IPS-NIHi7 (cell line): ENCODE measurements at regions not wholly inside any gene's neighbourhood (a gene's known extent, or its start where the extent isn't known, plus 50 kb on each side); places are given as distances from the start of the nearest gene placed in this dataset.
"Not testable (repeated sequence)": the region's sequence is repeated elsewhere in the genome, so short reads cannot be mapped to it uniquely, and the experiment has no call there.

Source experiments
- DNase-seq: peaks from one replicate; pipeline ENCODE4 v3.0.0; 2012; ENCODE audit warnings: mixed read lengths; ENCODE audit errors: extremely low spot score

DNA sequence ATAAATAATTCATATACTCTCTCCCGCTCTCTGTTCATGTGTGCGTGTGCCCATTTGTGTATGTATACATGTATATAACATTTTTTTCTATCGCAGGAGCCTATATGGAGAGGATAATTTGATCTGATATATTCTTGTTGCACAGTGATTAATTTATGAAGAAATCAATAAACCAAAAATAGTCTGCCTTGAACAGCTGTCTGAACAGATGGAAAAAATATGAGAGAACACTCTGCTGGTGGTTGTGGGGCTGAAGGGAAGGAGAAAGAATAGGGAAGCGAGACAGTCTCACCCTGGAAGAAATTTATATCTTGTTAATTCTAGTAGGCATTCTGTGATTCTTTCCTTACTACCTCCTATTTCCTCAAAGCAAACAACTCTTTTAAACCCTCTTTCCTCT, 96.6 kb upstream of the B3GAT2 start:
- DNase-seq: no peak

- no peak for DNase-seq
Observed at GRCh38 chr6:71056656-71057055, 99.8 kb upstream of the B3GAT2 start.

- no peak for DNase-seq
Observed at GRCh38 chr6:71066153-71066552, 109.3 kb upstream of the B3GAT2 start.

- no peak for DNase-seq
Observed at GRCh38 chr6:71067816-71068215, 111.0 kb upstream of the B3GAT2 start.

DNA sequence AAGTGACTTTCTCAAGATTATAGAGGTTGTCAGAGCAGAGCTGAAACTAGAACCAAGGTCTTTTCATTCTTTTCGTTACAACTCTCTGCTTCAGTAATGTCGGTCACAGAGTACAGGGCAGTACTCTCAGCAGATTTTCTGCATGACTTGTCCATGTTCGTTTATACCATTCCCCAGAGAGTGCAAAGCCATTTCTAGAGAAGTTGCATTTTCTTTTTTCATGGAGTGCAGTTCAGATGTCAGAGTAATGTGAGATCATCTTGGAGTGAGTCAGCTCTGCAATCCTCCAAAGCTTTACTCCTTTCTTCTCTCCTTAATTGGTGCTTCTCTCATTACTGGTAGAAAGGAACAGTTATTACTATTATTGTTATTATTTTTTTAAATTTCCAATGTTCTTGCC, 115.6 kb upstream of the B3GAT2 start:
- DNase-seq: no peak

DNA sequence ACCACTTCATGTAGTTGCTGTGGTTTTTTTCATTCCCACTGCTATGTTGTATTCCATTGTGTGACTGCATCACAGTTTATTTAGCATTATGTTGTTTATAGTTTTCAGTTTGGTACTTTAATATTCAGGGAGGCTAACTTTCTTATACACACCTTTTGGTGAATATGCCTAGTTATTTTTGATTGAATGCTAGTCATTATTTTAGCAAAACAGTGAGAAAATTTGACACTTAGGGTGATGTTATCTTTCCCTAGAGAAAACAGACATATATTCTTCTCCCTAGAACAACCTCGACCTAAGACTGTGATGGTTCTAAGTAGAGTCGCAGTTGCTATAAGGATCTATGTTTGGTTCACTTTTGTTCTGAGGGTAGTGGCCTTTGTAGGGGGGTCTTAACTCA, 120.8 kb upstream of the B3GAT2 start:
- DNase-seq: no peak

DNA sequence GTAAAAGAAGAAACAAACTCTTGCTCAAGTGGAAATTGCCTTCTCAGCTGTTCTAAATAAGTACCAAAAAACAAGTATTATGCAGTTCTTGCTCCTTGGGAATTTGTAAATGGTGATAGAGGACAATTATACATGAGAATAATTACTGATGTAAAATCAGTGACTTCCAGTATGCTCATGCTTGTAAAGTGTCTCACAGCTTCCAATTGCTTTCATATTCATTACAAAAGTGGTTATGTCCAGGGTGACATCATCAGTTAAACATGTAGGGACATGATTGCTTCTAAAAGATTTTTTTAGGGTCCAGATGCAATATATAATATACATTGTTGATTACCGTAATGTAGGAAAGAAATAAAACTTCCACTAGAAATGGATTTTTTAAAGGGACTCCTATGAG, 122.8 kb upstream of the B3GAT2 start:
- no peak for DNase-seq

GRCh38 chr6:71080133-71080532, 123.3 kb upstream of the B3GAT2 start:
- no peak for DNase-seq

- no peak for DNase-seq
Observed at GRCh38 chr6:71080826-71081225, 124.0 kb upstream of the B3GAT2 start.

- DNase-seq: no peak
Observed at GRCh38 chr6:71082033-71082650, 125.3 kb upstream of the B3GAT2 start.

GRCh38 chr6:71083308-71083820, 126.5 kb upstream of the B3GAT2 start:
- DNase-seq: no peak

GRCh38 chr6:71088166-71088565, 131.3 kb upstream of the B3GAT2 start:
- DNase-seq: no peak

GRCh38 chr6:71090217-71090616, 133.4 kb upstream of the B3GAT2 start:
- no peak for DNase-seq

DNA sequence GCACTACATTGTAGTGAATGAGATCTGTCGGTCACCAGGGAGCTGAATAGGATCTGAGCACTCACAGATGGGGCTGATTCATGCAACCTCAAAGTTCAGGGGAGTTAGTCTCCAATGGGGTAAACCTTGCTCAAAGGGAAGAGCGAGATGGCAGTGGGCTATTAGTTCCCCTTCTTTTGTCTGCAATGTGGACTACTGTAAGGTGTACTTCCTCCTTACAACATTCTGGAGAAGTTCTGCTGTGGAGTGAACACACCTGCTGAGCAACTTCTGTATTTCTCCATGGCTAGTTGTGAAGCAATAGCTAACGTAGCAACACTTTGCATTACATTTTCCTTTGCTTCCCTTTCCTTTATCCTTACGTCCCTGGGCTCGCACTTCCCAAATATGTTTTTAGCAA, 134.3 kb upstream of the B3GAT2 start:
- no peak for DNase-seq

DNA sequence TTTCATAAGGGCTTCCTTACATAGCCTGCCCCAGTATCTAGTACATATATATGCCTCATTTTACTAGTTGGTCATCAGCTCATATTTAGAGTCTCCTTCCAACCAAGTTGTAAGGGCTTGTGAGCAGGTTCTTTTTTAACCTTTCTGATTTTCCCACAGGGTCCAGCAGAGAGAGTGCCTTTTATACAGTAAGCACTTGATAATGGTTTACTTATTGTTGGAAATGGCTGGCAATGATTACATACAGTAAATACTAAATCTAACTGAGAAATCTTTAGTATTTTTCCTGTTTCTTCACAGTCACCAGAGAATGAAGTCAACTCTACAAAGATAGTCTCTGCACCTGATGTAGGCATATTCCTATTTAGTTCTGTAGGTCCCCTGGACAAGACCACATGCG, 135.1 kb upstream of the B3GAT2 start:
- DNase-seq: no peak

- DNase-seq: not testable (repeated sequence)
Observed at GRCh38 chr6:71097264-71097663, 140.4 kb upstream of the B3GAT2 start.

GRCh38 chr6:71099649-71100048, 142.8 kb upstream of the B3GAT2 start:
- DNase-seq: no peak

DNA sequence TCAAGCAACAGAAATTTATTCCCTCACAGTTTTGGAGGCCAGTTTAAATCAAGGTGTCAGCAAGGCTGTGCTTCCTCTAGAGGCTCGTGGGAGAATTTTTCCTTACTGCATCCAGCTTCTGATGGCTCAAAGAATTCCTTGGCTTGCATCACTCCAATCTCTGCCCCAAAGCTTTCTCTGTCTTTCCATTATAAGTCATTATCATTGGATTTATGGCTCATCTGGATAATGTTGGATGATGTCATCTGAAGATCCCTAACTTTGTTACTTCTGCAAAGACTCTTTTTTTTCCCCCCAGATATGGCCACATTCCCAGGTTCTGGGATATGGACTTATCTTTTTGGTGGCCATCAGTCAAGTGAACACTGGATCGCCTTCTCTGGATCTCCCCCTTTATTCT, 146.3 kb upstream of the B3GAT2 start:
- no peak for DNase-seq

GRCh38 chr6:71103641-71104040, 146.8 kb upstream of the B3GAT2 start:
- no peak for DNase-seq

DNA sequence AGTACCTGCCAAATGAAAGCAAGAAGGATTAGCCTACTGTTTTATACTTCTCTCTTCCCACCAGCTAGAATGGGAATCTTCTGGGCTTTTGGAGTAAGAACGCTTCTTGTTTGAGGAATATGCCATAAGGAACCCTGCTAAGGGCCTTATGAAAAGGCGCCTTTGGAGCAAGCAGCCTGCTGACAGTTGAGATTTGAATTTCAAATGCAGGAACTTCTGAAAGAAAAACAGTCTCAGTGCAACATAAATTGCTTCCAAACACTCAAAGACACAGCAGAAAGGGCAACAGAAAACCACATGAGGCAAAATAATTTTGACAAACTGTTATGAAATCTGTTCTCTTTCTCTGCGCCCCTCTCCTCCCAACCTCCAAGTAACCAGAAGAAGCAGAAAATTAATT, 149.4 kb upstream of the B3GAT2 start:
- DNase-seq: no peak

DNA sequence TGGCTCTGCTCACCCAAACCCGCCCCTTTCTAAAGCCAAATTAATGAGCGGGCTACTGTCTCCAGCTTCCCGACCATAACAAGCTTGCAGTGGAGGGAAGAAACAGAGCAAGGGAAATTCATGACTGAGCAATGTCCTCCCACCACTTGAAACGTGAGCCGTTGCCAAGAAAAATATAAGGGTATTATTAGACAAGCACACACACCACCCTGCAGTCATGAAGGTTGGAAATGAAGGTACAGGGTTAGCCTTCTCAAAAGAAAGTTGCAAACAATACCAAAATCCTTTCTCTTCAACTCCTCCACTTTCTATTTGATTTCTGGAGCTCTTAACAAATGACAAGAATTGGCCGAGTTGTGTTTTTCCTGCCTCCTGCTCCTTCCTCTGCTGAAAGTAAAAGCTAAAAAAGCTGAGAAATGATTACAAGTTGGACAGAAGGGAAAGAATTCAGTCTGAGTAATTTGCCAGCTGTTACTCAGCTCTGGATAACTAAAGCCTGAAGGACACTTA, 151.1 kb upstream of the B3GAT2 start:
- DNase-seq: no peak

GRCh38 chr6:71114544-71114943, 157.7 kb upstream of the B3GAT2 start:
- DNase-seq: no peak

DNA sequence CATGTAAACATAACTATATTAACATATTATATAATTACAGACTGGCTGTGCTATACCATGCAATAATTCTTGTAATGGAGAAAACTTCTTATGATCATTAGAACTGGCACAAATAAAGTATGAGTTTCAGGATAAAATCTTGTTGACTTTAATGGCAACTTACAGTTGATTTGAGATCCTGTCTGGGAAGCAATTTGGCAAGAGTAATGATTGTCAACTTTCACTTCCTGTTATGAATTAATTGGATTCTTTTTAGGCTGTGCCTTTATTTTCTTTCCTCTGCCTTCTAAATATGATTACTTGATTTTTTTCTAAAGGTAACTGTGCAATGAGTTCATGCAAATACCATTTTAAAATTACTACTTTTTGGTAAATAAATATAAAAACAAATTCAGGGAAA, 158.1 kb upstream of the B3GAT2 start:
- no peak for DNase-seq

- no peak for DNase-seq
Observed at GRCh38 chr6:71119560-71119959, 162.7 kb upstream of the B3GAT2 start.
